SH-SY5Y (cell line): ENCODE measurements at regions not wholly inside any gene's neighbourhood (a gene's known extent, or its start where the extent isn't known, plus 50 kb on each side); places are given as distances from the start of the nearest gene placed in this dataset.

Experiments
- GATA2 ChIP-seq: IDR thresholded peaks from 2 replicates; pipeline ENCODE4 v1.6.1; 2011; ENCODE audit warnings: mild to moderate bottlenecking, low read depth, low read length
- GATA3 ChIP-seq: IDR thresholded peaks from 2 replicates; pipeline ENCODE4 v1.6.1; 2011; ENCODE audit warnings: low read depth, mild to moderate bottlenecking, low read length, moderate library complexity

- TF ChIP-seq GATA3, result no peak
- no peak for TF ChIP-seq GATA2
These were observed 150.8 kb upstream of the ZEB2 start for GRCh38 chr2:144670738-144671137.
